ENCODE measurements at regions not wholly inside any gene's neighbourhood (a gene's known extent, or its start where the extent isn't known, plus 50 kb on each side); places are given as distances from the start of the nearest gene placed in this dataset.

- Histone ChIP-seq H3K27ac (no peak overlapping the region), H3K27me3 (ENCODE audit: insufficient read depth, low read depth) (no peaks in the 10 kb centered on the region)
These were observed 495.3 kb upstream of the NMUR2 start for GRCh38 chr5:152900332-152900731.

GRCh38 chr5:152901754-152902153 lies 496.7 kb upstream of the NMUR2 start:
- H4K20me1 ChIP-seq (ENCODE audit: insufficient read depth): no peaks in the 10 kb centered on the region
- no peak overlapping the region for H3K27ac ChIP-seq
- no peak overlapping the region for H3K4me3 ChIP-seq (IDR thresholded peaks at IDR 0.05; ENCODE audit: insufficient read depth, low read depth, low read length)
- no peaks in the 10 kb centered on the region for H3K27me3 ChIP-seq (ENCODE audit: insufficient read depth, low read depth)
- TF ChIP-seq, protein P1, sequence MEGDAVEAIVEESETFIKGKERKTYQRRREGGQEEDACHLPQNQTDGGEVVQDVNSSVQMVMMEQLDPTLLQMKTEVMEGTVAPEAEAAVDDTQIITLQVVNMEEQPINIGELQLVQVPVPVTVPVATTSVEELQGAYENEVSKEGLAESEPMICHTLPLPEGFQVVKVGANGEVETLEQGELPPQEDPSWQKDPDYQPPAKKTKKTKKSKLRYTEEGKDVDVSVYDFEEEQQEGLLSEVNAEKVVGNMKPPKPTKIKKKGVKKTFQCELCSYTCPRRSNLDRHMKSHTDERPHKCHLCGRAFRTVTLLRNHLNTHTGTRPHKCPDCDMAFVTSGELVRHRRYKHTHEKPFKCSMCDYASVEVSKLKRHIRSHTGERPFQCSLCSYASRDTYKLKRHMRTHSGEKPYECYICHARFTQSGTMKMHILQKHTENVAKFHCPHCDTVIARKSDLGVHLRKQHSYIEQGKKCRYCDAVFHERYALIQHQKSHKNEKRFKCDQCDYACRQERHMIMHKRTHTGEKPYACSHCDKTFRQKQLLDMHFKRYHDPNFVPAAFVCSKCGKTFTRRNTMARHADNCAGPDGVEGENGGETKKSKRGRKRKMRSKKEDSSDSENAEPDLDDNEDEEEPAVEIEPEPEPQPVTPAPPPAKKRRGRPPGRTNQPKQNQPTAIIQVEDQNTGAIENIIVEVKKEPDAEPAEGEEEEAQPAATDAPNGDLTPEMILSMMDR (conservative IDR thresholded peaks at IDR 0.05; ENCODE audit: low read depth, low read length): no peak
- no peak overlapping the region for H2AFZ ChIP-seq (ENCODE audit: low read depth)
- H3K4me2 ChIP-seq: no peak overlapping the region
- H3K79me2 ChIP-seq (ENCODE audit: insufficient read depth, low read depth): no peaks in the 10 kb centered on the region
- H3K4me1 ChIP-seq (ENCODE audit: low read depth, poor library complexity, severe bottlenecking): no peaks in the 10 kb centered on the region
- no peaks in the 10 kb centered on the region for H3K36me3 ChIP-seq (ENCODE audit: insufficient read depth)
- H3K9ac ChIP-seq: no peak overlapping the region

More at GRCh38 chr5:152900332-152900731, 495.3 kb upstream of the NMUR2 start:
- no peak overlapping the region for H3K9ac ChIP-seq
- no peak overlapping the region for H3K4me3 ChIP-seq (IDR thresholded peaks at IDR 0.05; ENCODE audit: insufficient read depth, low read depth, low read length)
- TF ChIP-seq, protein P1 (conservative IDR thresholded peaks at IDR 0.05; ENCODE audit: low read depth, low read length): no peak
- H4K20me1 ChIP-seq (ENCODE audit: insufficient read depth): no peaks in the 10 kb centered on the region
- no peaks in the 10 kb centered on the region for H3K4me1 ChIP-seq (ENCODE audit: low read depth, poor library complexity, severe bottlenecking)
- no peaks in the 10 kb centered on the region for H3K79me2 ChIP-seq (ENCODE audit: insufficient read depth, low read depth)
- H3K36me3 ChIP-seq (ENCODE audit: insufficient read depth): no peaks in the 10 kb centered on the region
- no peak overlapping the region for H2AFZ ChIP-seq (ENCODE audit: low read depth)
- H3K4me2 ChIP-seq: no peak overlapping the region

- Histone ChIP-seq H3K36me3 (ENCODE audit: insufficient read depth) (no peaks in the 10 kb centered on the region), H3K4me2 (no peak overlapping the region), H3K27me3 (ENCODE audit: insufficient read depth, low read depth) (no peaks in the 10 kb centered on the region), H3K9ac (no peak overlapping the region), H3K79me2 (ENCODE audit: insufficient read depth, low read depth) (no peaks in the 10 kb centered on the region), H3K4me1 (ENCODE audit: low read depth, poor library complexity, severe bottlenecking) (no peaks in the 10 kb centered on the region), H2AFZ (ENCODE audit: low read depth) (no peak overlapping the region), H3K27ac (no peak overlapping the region), H4K20me1 (ENCODE audit: insufficient read depth) (no peaks in the 10 kb centered on the region), H3K4me3 (IDR thresholded peaks at IDR 0.05; ENCODE audit: insufficient read depth, low read depth, low read length) (no peak overlapping the region)
- TF ChIP-seq, protein P1 (conservative IDR thresholded peaks at IDR 0.05; ENCODE audit: low read depth, low read length): no peak
These were observed 500.2 kb upstream of the NMUR2 start for GRCh38 chr5:152905286-152905685.

DNA sequence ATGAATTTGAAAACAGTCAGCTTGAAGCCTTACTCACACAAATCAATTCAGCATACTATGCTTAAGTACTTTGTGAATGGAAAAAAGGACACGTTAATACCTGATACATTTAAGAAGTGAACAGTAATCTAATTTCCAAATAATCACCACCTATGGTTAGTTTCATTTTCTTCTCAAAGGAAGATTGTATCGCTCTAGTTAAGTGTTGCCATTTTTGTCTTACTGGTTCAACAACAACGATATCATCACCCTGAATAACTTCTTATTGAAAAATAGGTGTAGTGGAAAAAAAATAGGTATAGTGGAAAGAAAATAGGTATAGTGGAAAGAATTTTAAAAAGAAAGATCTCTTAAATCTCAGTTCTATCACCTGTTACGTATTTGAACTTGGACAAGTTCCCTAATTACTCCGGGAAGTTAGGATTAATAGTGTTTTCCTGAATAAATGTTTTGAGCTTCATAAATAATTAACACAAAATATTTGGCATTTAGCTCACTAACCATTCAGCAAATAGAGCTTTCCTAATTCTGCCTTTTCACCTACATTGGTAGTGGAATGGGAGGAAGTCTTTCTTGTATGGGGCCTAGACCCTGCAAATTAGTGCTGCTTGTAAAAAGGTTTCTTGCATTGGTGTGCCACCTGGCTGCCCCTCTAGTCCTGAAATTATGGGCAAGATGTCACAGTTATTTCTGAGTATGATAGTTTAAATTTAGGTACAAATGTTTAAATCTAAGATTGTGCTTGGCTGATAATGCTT lies 502.6 kb upstream of the NMUR2 start:
- Histone ChIP-seq H3K27me3 (ENCODE audit: insufficient read depth, low read depth) (no peaks in the 10 kb centered on the region), H3K27ac (no peak overlapping the region), H3K36me3 (ENCODE audit: insufficient read depth) (no peaks in the 10 kb centered on the region), H3K4me1 (ENCODE audit: low read depth, poor library complexity, severe bottlenecking) (no peaks in the 10 kb centered on the region), H3K9ac (no peak overlapping the region), H3K4me3 (IDR thresholded peaks at IDR 0.05; ENCODE audit: insufficient read depth, low read depth, low read length) (no peak overlapping the region), H3K79me2 (ENCODE audit: insufficient read depth, low read depth) (no peaks in the 10 kb centered on the region), H2AFZ (ENCODE audit: low read depth) (no peak overlapping the region), H4K20me1 (ENCODE audit: insufficient read depth) (no peaks in the 10 kb centered on the region), H3K4me2 (no peak overlapping the region)
- TF ChIP-seq, protein P1 (conservative IDR thresholded peaks at IDR 0.05; ENCODE audit: low read depth, low read length): no peak
